GM12892 (cell line): ENCODE measurements at regions not wholly inside any gene's neighbourhood (a gene's known extent, or its start where the extent isn't known, plus 50 kb on each side); places are given as distances from the start of the nearest gene placed in this dataset.

Source experiments
- POLR2AphosphoS5 ChIP-seq: IDR thresholded peaks from 2 replicates; pipeline ENCODE4 v1.6.1; 2011; ENCODE audit warnings: low read depth, low read length, control low read depth
- TAF1 ChIP-seq: IDR thresholded peaks from 2 replicates; pipeline ENCODE4 v1.6.1; 2011; ENCODE audit warnings: low read depth, mild to moderate bottlenecking, control low read depth, low read length, borderline replicate concordance

GRCh38 chr1:87851490-87851889, 522.8 kb downstream of the LMO4 start:
- TF ChIP-seq TAF1, result no peak
- no peak for TF ChIP-seq POLR2AphosphoS5
